Activated naive CD8-positive, alpha-beta T cell (primary cell): ENCODE measurements at regions not wholly inside any gene's neighbourhood (a gene's known extent, or its start where the extent isn't known, plus 50 kb on each side); places are given as distances from the start of the nearest gene placed in this dataset.
A peak's percentile ranks its signal among the peaks of the same experiment; 100 is the strongest.

Experiments used
- H3K27ac Mint-ChIP-seq: one replicate; pipeline ENCODE4 v1.8.0; 2021; ENCODE audit warnings: mixed read lengths
- H3K27me3 Mint-ChIP-seq: one replicate; pipeline ENCODE4 v1.8.0; 2021; ENCODE audit warnings: mixed read lengths
- H3K36me3 Mint-ChIP-seq: one replicate; pipeline ENCODE4 v1.8.0; 2021; ENCODE audit warnings: mixed read lengths
- H3K4me1 Mint-ChIP-seq: one replicate; pipeline ENCODE4 v1.8.0; 2021; ENCODE audit warnings: low read depth, mixed read lengths
- H3K4me3 Mint-ChIP-seq: one replicate; pipeline ENCODE4 v1.8.0; 2021; ENCODE audit warnings: mild to moderate bottlenecking, mixed read lengths
- H3K9me3 Mint-ChIP-seq: one replicate; pipeline ENCODE4 v1.8.0; 2021; ENCODE audit warnings: low read depth, mixed read lengths

GRCh38 chr14:98393527-98393926 lies 878.5 kb downstream of the BCL11B start:
- Mint-ChIP-seq H3K4me3 (no peak overlapping the region), H3K4me1 (peaks cover 6% of the 10 kb centered on the region), H3K36me3 (peaks cover 2% of the 10 kb centered on the region), H3K27me3 (no peaks in the 10 kb centered on the region), H3K27ac (no peak overlapping the region), H3K9me3 (no peaks in the 10 kb centered on the region)

- H3K4me3 Mint-ChIP-seq = no peak overlapping the region
- H3K27me3 Mint-ChIP-seq = no peaks in the 10 kb centered on the region
- peaks cover 23% of the 10 kb centered on the region for H3K4me1 Mint-ChIP-seq
- no peaks in the 10 kb centered on the region for H3K9me3 Mint-ChIP-seq
- no peaks in the 10 kb centered on the region for H3K36me3 Mint-ChIP-seq
- H3K27ac Mint-ChIP-seq = no peak overlapping the region
These were observed 867.2 kb downstream of the BCL11B start for GRCh38 chr14:98404811-98405210.

GRCh38 chr14:98408024-98408555 lies 863.9 kb downstream of the BCL11B start:
- no peaks in the 10 kb centered on the region for H3K36me3 Mint-ChIP-seq
- H3K27me3 Mint-ChIP-seq = no peaks in the 10 kb centered on the region
- no peaks in the 10 kb centered on the region for H3K9me3 Mint-ChIP-seq
- H3K27ac Mint-ChIP-seq = no peak overlapping the region
- peaks cover 42% of the 10 kb centered on the region for H3K4me1 Mint-ChIP-seq
- no peak overlapping the region for H3K4me3 Mint-ChIP-seq

GRCh38 chr14:98408713-98409112 lies 863.3 kb downstream of the BCL11B start:
- H3K9me3 Mint-ChIP-seq = no peaks in the 10 kb centered on the region
- peaks cover 42% of the 10 kb centered on the region for H3K4me1 Mint-ChIP-seq
- H3K36me3 Mint-ChIP-seq = no peaks in the 10 kb centered on the region
- no peaks in the 10 kb centered on the region for H3K27me3 Mint-ChIP-seq
- peak overlapping the region; percentile 0 for H3K27ac Mint-ChIP-seq
- no peak overlapping the region for H3K4me3 Mint-ChIP-seq

GRCh38 chr14:98411154-98411553 lies 860.8 kb downstream of the BCL11B start:
- Mint-ChIP-seq H3K36me3 (no peaks in the 10 kb centered on the region), H3K9me3 (no peaks in the 10 kb centered on the region), H3K27ac (peak overlapping the region; percentile 34), H3K4me1 (peaks cover 27% of the 10 kb centered on the region), H3K4me3 (peak overlapping the region; percentile 17), H3K27me3 (no peaks in the 10 kb centered on the region)

GRCh38 chr14:98412431-98412830 lies 859.6 kb downstream of the BCL11B start:
- Mint-ChIP-seq H3K4me3 (no peak overlapping the region), H3K27me3 (no peaks in the 10 kb centered on the region), H3K36me3 (no peaks in the 10 kb centered on the region), H3K27ac (no peak overlapping the region), H3K9me3 (no peaks in the 10 kb centered on the region), H3K4me1 (peaks cover 34% of the 10 kb centered on the region)

GRCh38 chr14:98415766-98416165 lies 856.2 kb downstream of the BCL11B start:
- no peaks in the 10 kb centered on the region for H3K27me3 Mint-ChIP-seq
- no peak overlapping the region for H3K4me3 Mint-ChIP-seq
- H3K36me3 Mint-ChIP-seq = no peaks in the 10 kb centered on the region
- H3K9me3 Mint-ChIP-seq = no peaks in the 10 kb centered on the region
- H3K27ac Mint-ChIP-seq = no peak overlapping the region
- H3K4me1 Mint-ChIP-seq = peaks cover 27% of the 10 kb centered on the region

- Mint-ChIP-seq H3K27ac (no peak overlapping the region), H3K4me3 (no peak overlapping the region), H3K36me3 (no peaks in the 10 kb centered on the region), H3K9me3 (no peaks in the 10 kb centered on the region), H3K4me1 (peaks cover 20% of the 10 kb centered on the region), H3K27me3 (no peaks in the 10 kb centered on the region)
These were observed 855.0 kb downstream of the BCL11B start for GRCh38 chr14:98417001-98417400.

GRCh38 chr14:98428483-98428994 lies 843.5 kb downstream of the BCL11B start:
- H3K4me3 Mint-ChIP-seq = no peak overlapping the region

GRCh38 chr14:98433436-98433835 lies 838.6 kb downstream of the BCL11B start:
- H3K9me3 Mint-ChIP-seq = peaks cover 14% of the 10 kb centered on the region
- no peak overlapping the region for H3K27ac Mint-ChIP-seq
- no peak overlapping the region for H3K4me3 Mint-ChIP-seq
- no peaks in the 10 kb centered on the region for H3K27me3 Mint-ChIP-seq
- peaks cover 24% of the 10 kb centered on the region for H3K4me1 Mint-ChIP-seq
- peaks cover 6% of the 10 kb centered on the region for H3K36me3 Mint-ChIP-seq

More at GRCh38 chr14:98428483-98428994, 843.5 kb downstream of the BCL11B start:
- Mint-ChIP-seq H3K36me3 (no peaks in the 10 kb centered on the region), H3K27ac (no peak overlapping the region), H3K4me1 (peaks cover 32% of the 10 kb centered on the region), H3K9me3 (no peaks in the 10 kb centered on the region), H3K27me3 (no peaks in the 10 kb centered on the region)

GRCh38 chr14:98437113-98437512 lies 834.9 kb downstream of the BCL11B start:
- H3K4me1 Mint-ChIP-seq = peaks cover 18% of the 10 kb centered on the region
- peaks cover 9% of the 10 kb centered on the region for H3K36me3 Mint-ChIP-seq
- no peak overlapping the region for H3K27ac Mint-ChIP-seq
- H3K4me3 Mint-ChIP-seq = no peak overlapping the region
- H3K27me3 Mint-ChIP-seq = no peaks in the 10 kb centered on the region
- peaks cover 26% of the 10 kb centered on the region for H3K9me3 Mint-ChIP-seq

- peaks cover 14% of the 10 kb centered on the region for H3K9me3 Mint-ChIP-seq
- H3K4me3 Mint-ChIP-seq = peak overlapping the region; percentile 58
- peaks cover 50% of the 10 kb centered on the region for H3K4me1 Mint-ChIP-seq
- H3K27ac Mint-ChIP-seq = peak overlapping the region; percentile 91
- peaks cover 7% of the 10 kb centered on the region for H3K36me3 Mint-ChIP-seq
- no peaks in the 10 kb centered on the region for H3K27me3 Mint-ChIP-seq
These were observed 827.9 kb downstream of the BCL11B start for GRCh38 chr14:98444077-98444476.

GRCh38 chr14:98445718-98446117 lies 826.3 kb downstream of the BCL11B start:
- Mint-ChIP-seq H3K27me3 (no peaks in the 10 kb centered on the region), H3K27ac (peak overlapping the region; percentile 76), H3K4me1 (peaks cover 50% of the 10 kb centered on the region), H3K9me3 (peaks cover 7% of the 10 kb centered on the region), H3K4me3 (no peak overlapping the region), H3K36me3 (peaks cover 7% of the 10 kb centered on the region)

- peaks cover 50% of the 10 kb centered on the region for H3K4me1 Mint-ChIP-seq
- H3K27ac Mint-ChIP-seq = no peak overlapping the region
- H3K9me3 Mint-ChIP-seq = peaks cover 7% of the 10 kb centered on the region
- H3K27me3 Mint-ChIP-seq = no peaks in the 10 kb centered on the region
- H3K36me3 Mint-ChIP-seq = peaks cover 7% of the 10 kb centered on the region
- H3K4me3 Mint-ChIP-seq = no peak overlapping the region
These were observed 825.5 kb downstream of the BCL11B start for GRCh38 chr14:98446508-98446907.

- Mint-ChIP-seq H3K4me1 (peaks cover 9% of the 10 kb centered on the region), H3K9me3 (peaks cover 8% of the 10 kb centered on the region), H3K4me3 (no peak overlapping the region), H3K27me3 (no peaks in the 10 kb centered on the region), H3K27ac (no peak overlapping the region), H3K36me3 (peaks cover 12% of the 10 kb centered on the region)
These were observed 815.8 kb downstream of the BCL11B start for GRCh38 chr14:98456231-98456630.

GRCh38 chr14:98458702-98459101 lies 813.3 kb downstream of the BCL11B start:
- Mint-ChIP-seq H3K4me3 (no peak overlapping the region), H3K27ac (no peak overlapping the region), H3K4me1 (peaks cover 7% of the 10 kb centered on the region), H3K36me3 (peaks cover 9% of the 10 kb centered on the region), H3K27me3 (no peaks in the 10 kb centered on the region), H3K9me3 (peaks cover 6% of the 10 kb centered on the region)
